ENCODE measurements at regions not wholly inside any gene's neighbourhood (a gene's known extent, or its start where the extent isn't known, plus 50 kb on each side); places are given as distances from the start of the nearest gene placed in this dataset.

DNA sequence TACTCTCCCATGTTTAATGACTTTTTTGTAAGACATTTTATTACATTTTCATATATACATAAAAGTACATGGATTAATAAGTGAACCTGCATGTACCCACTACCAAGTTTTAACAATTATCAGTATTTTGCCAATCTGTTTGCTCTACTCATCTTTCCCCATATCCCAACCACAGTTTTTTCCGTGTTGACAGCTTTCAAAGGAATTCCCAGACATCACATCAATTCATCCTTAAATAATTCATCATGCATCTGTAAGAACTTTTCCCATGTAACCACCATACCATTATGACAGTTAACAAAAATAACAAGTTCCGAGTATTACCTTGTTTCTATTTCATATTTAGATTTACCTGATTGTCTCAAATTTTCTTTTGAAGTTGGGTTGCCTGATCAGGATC, 436.7 kb downstream of the PDCD6IP start:
- no peak overlapping the region for H3K27ac ChIP-seq

DNA sequence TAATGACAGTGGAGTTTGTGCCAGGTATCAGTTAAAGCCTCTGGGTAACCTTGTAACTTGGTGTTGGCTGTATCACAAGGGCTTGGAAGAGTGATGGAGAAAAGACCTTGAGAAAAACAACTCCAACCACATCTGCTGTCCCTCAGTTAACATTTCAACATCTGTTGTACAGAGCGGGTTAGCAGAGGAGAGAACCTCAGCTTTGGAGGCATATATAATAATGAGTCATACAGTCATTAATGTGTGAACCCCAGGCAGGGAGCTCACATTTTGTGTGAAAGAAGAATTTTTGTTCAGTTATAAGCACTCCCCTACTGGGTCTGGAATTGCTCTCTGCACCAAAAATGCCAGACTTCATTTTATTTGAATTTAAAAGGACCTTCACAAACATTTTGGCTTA, 439.5 kb downstream of the PDCD6IP start:
- TF ChIP-seq ZFX (IDR thresholded peaks at IDR 0.05) = no peak
- TF ChIP-seq, protein P1, sequence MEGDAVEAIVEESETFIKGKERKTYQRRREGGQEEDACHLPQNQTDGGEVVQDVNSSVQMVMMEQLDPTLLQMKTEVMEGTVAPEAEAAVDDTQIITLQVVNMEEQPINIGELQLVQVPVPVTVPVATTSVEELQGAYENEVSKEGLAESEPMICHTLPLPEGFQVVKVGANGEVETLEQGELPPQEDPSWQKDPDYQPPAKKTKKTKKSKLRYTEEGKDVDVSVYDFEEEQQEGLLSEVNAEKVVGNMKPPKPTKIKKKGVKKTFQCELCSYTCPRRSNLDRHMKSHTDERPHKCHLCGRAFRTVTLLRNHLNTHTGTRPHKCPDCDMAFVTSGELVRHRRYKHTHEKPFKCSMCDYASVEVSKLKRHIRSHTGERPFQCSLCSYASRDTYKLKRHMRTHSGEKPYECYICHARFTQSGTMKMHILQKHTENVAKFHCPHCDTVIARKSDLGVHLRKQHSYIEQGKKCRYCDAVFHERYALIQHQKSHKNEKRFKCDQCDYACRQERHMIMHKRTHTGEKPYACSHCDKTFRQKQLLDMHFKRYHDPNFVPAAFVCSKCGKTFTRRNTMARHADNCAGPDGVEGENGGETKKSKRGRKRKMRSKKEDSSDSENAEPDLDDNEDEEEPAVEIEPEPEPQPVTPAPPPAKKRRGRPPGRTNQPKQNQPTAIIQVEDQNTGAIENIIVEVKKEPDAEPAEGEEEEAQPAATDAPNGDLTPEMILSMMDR (conservative IDR thresholded peaks at IDR 0.05) = no peak
- H3K27ac ChIP-seq = no peak overlapping the region

More for the DNA sequence above, 436.7 kb downstream of the PDCD6IP start:
- TF ChIP-seq, protein P1 (conservative IDR thresholded peaks at IDR 0.05) = no peak
- TF ChIP-seq ZFX (IDR thresholded peaks at IDR 0.05) = no peak

- H3K27ac ChIP-seq = no peak overlapping the region
- no peak for TF ChIP-seq ZFX (IDR thresholded peaks at IDR 0.05)
- TF ChIP-seq, protein P1 (conservative IDR thresholded peaks at IDR 0.05) = no peak
Measured at GRCh38 chr3:34238407-34238806, 440.0 kb downstream of the PDCD6IP start.

DNA sequence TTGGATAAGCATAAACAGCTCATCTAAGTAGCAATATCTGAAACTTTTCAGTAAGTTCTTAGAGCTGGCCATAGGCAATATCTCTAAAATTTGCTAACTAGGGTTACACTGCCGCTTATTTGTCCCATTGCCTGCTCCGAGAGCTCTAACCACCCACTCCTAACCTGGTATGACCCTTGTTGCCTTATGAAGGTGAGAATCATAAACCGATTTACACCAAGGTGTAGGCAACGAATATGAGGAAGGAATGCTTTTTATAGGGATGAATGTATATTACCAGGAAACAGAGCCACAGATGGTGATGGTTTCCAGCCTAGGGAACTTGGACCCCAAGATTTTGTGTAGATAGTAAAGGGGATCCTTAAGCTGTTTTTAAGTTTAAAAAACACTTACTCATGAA, 440.9 kb downstream of the PDCD6IP start:
- no peak overlapping the region for H3K27ac ChIP-seq
- TF ChIP-seq, protein P1 (conservative IDR thresholded peaks at IDR 0.05) = no peak
- TF ChIP-seq ZFX (IDR thresholded peaks at IDR 0.05) = no peak

GRCh38 chr3:34239875-34240274, 441.4 kb downstream of the PDCD6IP start:
- TF ChIP-seq, protein P1 (conservative IDR thresholded peaks at IDR 0.05) = no peak
- no peak for TF ChIP-seq ZFX (IDR thresholded peaks at IDR 0.05)
- H3K27ac ChIP-seq = no peak overlapping the region

GRCh38 chr3:34247401-34247800, 449.0 kb downstream of the PDCD6IP start:
- no peak for TF ChIP-seq ZFX (IDR thresholded peaks at IDR 0.05)
- TF ChIP-seq, protein P1 (conservative IDR thresholded peaks at IDR 0.05) = no peak
- no peak overlapping the region for H3K27ac ChIP-seq

- no peak for TF ChIP-seq ZFX (IDR thresholded peaks at IDR 0.05)
- TF ChIP-seq, protein P1 (conservative IDR thresholded peaks at IDR 0.05) = no peak
- no peak overlapping the region for H3K27ac ChIP-seq
Measured at GRCh38 chr3:34248352-34248751, 449.9 kb downstream of the PDCD6IP start.
